GM10248 (cell line): ENCODE measurements at regions not wholly inside any gene's neighbourhood (a gene's known extent, or its start where the extent isn't known, plus 50 kb on each side); places are given as distances from the start of the nearest gene placed in this dataset.

Source experiments
- CTCF ChIA-PET: fragments of 300-600 bp; sonication (Branson Sonifier 250); formaldehyde crosslinking; extraction: SDS; loops from one replicate; lab custom pipeline; 2021; ENCODE audit warnings: antibody characterized with exemption; lab: Yijun Ruan, JAX
- POLR2A ChIA-PET: fragments of 350-650 bp; sonication (Branson Sonifier 250); formaldehyde crosslinking; extraction: SDS; loops from one replicate; lab custom pipeline; 2020; ENCODE audit warnings: antibody characterized with exemption; lab: Yijun Ruan, JAX
- DNase-seq: peaks from one replicate; pipeline ENCODE4 v3.0.0; 2012; ENCODE audit errors: extremely low spot score
- TF ChIP-seq, protein P1 (sequence below): IDR thresholded peaks from 2 replicates; pipeline ENCODE4 v1.5.1; 2012; ENCODE audit warnings: mild to moderate bottlenecking, low read depth; ENCODE audit errors: extremely low read depth, missing control alignments, control extremely low read depth

DNA sequence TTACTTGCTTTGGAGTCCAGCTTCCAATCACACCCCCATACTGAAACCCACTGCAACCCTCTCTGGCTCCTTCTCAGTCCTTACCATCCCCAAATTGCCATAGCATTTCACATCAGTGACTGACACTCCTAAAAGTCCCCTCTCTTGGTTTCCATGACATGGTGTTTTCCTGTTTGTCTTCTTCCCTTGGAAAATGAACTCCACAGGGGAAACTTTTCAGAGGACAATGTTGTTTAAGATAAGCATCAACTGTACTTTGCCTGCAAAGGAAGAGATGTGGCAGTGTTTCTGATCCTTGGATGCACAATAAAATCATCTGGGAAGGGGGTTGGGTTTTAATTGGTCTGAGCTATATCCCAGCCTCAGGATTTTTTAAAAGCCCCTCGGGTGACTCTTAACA is 214.9 kb downstream of the HACE1 start:
- ChIA-PET CTCF (interaction anchor here (0.9 kb wide), 1 partner anchor 10 kb away, joined by 3 read pairs; no protein-coding TSS in a partner anchor), POLR2A (no interaction called here)
- no peak for DNase-seq
- TF ChIP-seq, protein P1, sequence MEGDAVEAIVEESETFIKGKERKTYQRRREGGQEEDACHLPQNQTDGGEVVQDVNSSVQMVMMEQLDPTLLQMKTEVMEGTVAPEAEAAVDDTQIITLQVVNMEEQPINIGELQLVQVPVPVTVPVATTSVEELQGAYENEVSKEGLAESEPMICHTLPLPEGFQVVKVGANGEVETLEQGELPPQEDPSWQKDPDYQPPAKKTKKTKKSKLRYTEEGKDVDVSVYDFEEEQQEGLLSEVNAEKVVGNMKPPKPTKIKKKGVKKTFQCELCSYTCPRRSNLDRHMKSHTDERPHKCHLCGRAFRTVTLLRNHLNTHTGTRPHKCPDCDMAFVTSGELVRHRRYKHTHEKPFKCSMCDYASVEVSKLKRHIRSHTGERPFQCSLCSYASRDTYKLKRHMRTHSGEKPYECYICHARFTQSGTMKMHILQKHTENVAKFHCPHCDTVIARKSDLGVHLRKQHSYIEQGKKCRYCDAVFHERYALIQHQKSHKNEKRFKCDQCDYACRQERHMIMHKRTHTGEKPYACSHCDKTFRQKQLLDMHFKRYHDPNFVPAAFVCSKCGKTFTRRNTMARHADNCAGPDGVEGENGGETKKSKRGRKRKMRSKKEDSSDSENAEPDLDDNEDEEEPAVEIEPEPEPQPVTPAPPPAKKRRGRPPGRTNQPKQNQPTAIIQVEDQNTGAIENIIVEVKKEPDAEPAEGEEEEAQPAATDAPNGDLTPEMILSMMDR = no peak

- POLR2A ChIA-PET = no interaction called here
- TF ChIP-seq, protein P1 = no peak
- CTCF ChIA-PET = no interaction called here
- DNase-seq = no peak
Measured at GRCh38 chr6:104642871-104643270, 216.8 kb downstream of the HACE1 start.

GRCh38 chr6:104640761-104641160 is 219.0 kb downstream of the HACE1 start:
- DNase-seq = no peak
- ChIA-PET POLR2A (no interaction called here), CTCF (interaction anchor here (1.2 kb wide), 1 partner anchor 10 kb away, joined by 5 read pairs; no protein-coding TSS in a partner anchor)
- TF ChIP-seq, protein P1 = no peak

- CTCF ChIA-PET = interaction anchor here (0.9 to 1.2 kb wide), 2 partner anchors 9 to 14 kb away, joined by 3 to 5 read pairs; no protein-coding TSS in a partner anchor
- DNase-seq = no peak
- TF ChIP-seq, protein P1 = no peak
- POLR2A ChIA-PET = no interaction called here
Measured at GRCh38 chr6:104640150-104640700, 219.5 kb downstream of the HACE1 start.

GRCh38 chr6:104639668-104640067 is 220.1 kb downstream of the HACE1 start:
- peak; percentile 18 for DNase-seq
- CTCF ChIA-PET = interaction anchor here (0.9 to 1.3 kb wide), 2 partner anchors 8 to 14 kb away, joined by 3 to 4 read pairs; no protein-coding TSS in a partner anchor
- POLR2A ChIA-PET = no interaction called here

DNA sequence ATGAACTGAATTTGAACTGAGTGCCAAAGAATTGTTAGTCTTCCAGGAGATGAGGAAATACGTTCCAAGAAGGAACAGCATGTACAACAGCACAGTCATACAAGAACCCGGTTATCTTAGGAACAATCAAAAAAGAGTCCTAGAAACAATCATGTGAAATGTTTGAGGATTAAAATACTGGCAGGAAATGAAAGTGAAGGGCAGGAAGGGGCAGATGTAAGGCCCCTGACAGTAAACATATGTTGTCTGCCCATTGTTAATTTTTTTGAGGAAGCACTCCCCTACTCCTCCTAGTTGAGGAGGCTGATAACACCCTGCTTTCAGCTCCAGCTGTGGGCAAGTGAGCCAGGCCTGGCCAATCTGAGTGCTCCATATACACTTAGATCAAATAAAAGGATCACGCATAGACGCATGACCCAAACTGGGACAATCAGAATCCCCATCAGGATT is 220.9 kb downstream of the HACE1 start:
- POLR2A ChIA-PET = no interaction called here
- CTCF ChIA-PET = interaction anchor here (1.3 kb wide), 1 partner anchor 9 kb away, joined by 4 read pairs; no protein-coding TSS in a partner anchor
- TF ChIP-seq, protein P1 = no peak
- no peak for DNase-seq

More at GRCh38 chr6:104639668-104640067, 220.1 kb downstream of the HACE1 start:
- TF ChIP-seq, protein P1 = no peak

DNA sequence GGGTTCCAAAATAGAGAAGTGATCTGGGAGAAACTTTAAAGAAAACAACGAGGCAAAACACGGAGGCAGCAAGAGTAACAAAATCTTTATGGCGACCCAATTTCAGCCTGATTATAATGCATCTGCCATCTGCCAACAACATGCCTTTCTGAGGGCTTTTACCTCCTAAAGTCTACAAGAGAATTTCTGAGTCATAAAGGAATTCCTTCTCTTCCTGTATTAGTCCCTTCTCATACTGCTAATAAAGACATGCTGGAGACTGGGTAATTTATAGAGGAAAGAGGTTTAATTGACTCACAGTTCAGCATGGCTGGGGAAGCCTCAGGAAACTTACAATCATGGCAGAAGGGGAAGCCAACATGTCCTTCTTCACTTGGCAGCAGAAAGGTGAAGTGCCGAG is 226.6 kb downstream of the HACE1 start:
- CTCF ChIA-PET = no interaction called here
- no peak for DNase-seq
- TF ChIP-seq, protein P1 = no peak
- POLR2A ChIA-PET = no interaction called here
